Smooth muscle cell (in vitro differentiated cells): ENCODE measurements at regions not wholly inside any gene's neighbourhood (a gene's known extent, or its start where the extent isn't known, plus 50 kb on each side); places are given as distances from the start of the nearest gene placed in this dataset.

ENCODE experiments used
- DNase-seq: peaks from one replicate; lab custom pipeline; 2025; ENCODE audit not compliant: unreplicated experiment; lab: John Stamatoyannopoulos, UW
- H2AFZ ChIP-seq: fragments of 200-600 bp; sonication (generic); 2 replicates; pipeline ENCODE4 v1.6.0; 2016; ENCODE audit warnings: antibody characterized with exemption, low read depth, mild to moderate bottlenecking
- H3F3A ChIP-seq: fragments of 200-600 bp; sonication (generic); 2 replicates; pipeline ENCODE4 v1.6.0; 2017; ENCODE audit warnings: antibody characterized with exemption, low read depth
- H3K27ac ChIP-seq: fragments of 200-600 bp; sonication (generic); 2 replicates; pipeline ENCODE4 v1.5.1; 2016; ENCODE audit warnings: low read depth, mild to moderate bottlenecking
- H3K27me3 ChIP-seq: fragments of 200-600 bp; sonication (generic); 2 replicates; pipeline ENCODE4 v1.6.1; 2016; ENCODE audit warnings: low read depth, mild to moderate bottlenecking
- H3K36me3 ChIP-seq: fragments of 200-600 bp; sonication (generic); 2 replicates; pipeline ENCODE4 v1.5.1; 2016; ENCODE audit warnings: low read depth
- H3K4me1 ChIP-seq: fragments of 200-600 bp; sonication (generic); 2 replicates; pipeline ENCODE4 v1.5.1; 2016; ENCODE audit warnings: low read depth
- H3K4me2 ChIP-seq: fragments of 200-600 bp; sonication (generic); 2 replicates; pipeline ENCODE4 v1.6.0; 2016; ENCODE audit warnings: mild to moderate bottlenecking
- H3K4me3 ChIP-seq: fragments of 200-600 bp; sonication (generic); 2 replicates; pipeline ENCODE4 v1.5.1; 2016; ENCODE audit warnings: mild to moderate bottlenecking
- H3K79me2 ChIP-seq: fragments of 200-600 bp; sonication (generic); 2 replicates; pipeline ENCODE4 v1.6.0; 2016; ENCODE audit warnings: low read depth, mild to moderate bottlenecking
- H3K9ac ChIP-seq: fragments of 200-600 bp; sonication (generic); 2 replicates; pipeline ENCODE4 v1.6.0; 2016; ENCODE audit warnings: low read depth
- H3K9me3 ChIP-seq: fragments of 200-600 bp; sonication (generic); replicated peaks from 2 replicates; pipeline ENCODE4 v1.5.1; 2016; ENCODE audit warnings: low read depth
- H4K20me1 ChIP-seq: fragments of 200-600 bp; sonication (generic); 2 replicates; pipeline ENCODE4 v1.6.0; 2016; ENCODE audit warnings: low read depth
- CTCF ChIP-seq: fragments of 200-600 bp; sonication (generic); IDR thresholded peaks from 2 replicates; pipeline ENCODE4 v1.5.1; 2017; ENCODE audit warnings: borderline replicate concordance, mild to moderate bottlenecking, antibody characterized with exemption; ENCODE audit not compliant: insufficient read depth, poor library complexity, severe bottlenecking
- whole genome bisulfite sequencing: methylation state at CpG from one replicate; pipeline ENCODE4 v1.1.7; 2016; ENCODE audit warnings: low lambda C conversion rate; 5-methylcytosine and 5-hydroxymethylcytosine counted together

GRCh38 chr12:92471551-92471950 lies 231.2 kb upstream of the PLEKHG7 start:
- Histone ChIP-seq H3F3A (no peaks in the 10 kb centered on the region), H3K9ac (no peak overlapping the region), H3K9me3 (no peaks in the 10 kb centered on the region), H2AFZ (no peak overlapping the region), H3K36me3 (no peaks in the 10 kb centered on the region), H4K20me1 (no peaks in the 10 kb centered on the region), H3K79me2 (no peaks in the 10 kb centered on the region), H3K4me2 (no peak overlapping the region), H3K4me1 (peaks cover 8% of the 10 kb centered on the region), H3K4me3 (no peak overlapping the region), H3K27ac (no peak overlapping the region), H3K27me3 (no peaks in the 10 kb centered on the region)
- TF ChIP-seq CTCF, result no peak
- no peak for DNase-seq
- 100% methylated on average over 1 of the region's 1 CpG for WGBS

- no peaks in the 10 kb centered on the region for H3K79me2 ChIP-seq
- H3K4me1 ChIP-seq, result peaks cover 14% of the 10 kb centered on the region
- WGBS, result 72% methylated on average over 4 of the region's 4 CpGs
- H3K27me3 ChIP-seq, result no peaks in the 10 kb centered on the region
- no peaks in the 10 kb centered on the region for H3K36me3 ChIP-seq
- no peak for DNase-seq
- H3K4me3 ChIP-seq, result no peak overlapping the region
- H3K9me3 ChIP-seq, result no peaks in the 10 kb centered on the region
- TF ChIP-seq CTCF, result no peak
- no peak overlapping the region for H3K4me2 ChIP-seq
- H3F3A ChIP-seq, result no peaks in the 10 kb centered on the region
- no peak overlapping the region for H3K9ac ChIP-seq
- no peaks in the 10 kb centered on the region for H4K20me1 ChIP-seq
- H2AFZ ChIP-seq, result no peak overlapping the region
- no peak overlapping the region for H3K27ac ChIP-seq
These were observed 232.2 kb upstream of the PLEKHG7 start for GRCh38 chr12:92470608-92471021.

- no peak overlapping the region for H3K4me2 ChIP-seq
- no peaks in the 10 kb centered on the region for H3K27me3 ChIP-seq
- WGBS, result 79% methylated on average over 6 of the region's 6 CpGs
- no peak overlapping the region for H3K9ac ChIP-seq
- no peak for TF ChIP-seq CTCF
- H3K9me3 ChIP-seq, result no peaks in the 10 kb centered on the region
- H4K20me1 ChIP-seq, result no peaks in the 10 kb centered on the region
- H3K4me3 ChIP-seq, result no peak overlapping the region
- H3K27ac ChIP-seq, result no peak overlapping the region
- no peaks in the 10 kb centered on the region for H3F3A ChIP-seq
- no peak for DNase-seq
- H3K36me3 ChIP-seq, result no peaks in the 10 kb centered on the region
- no peaks in the 10 kb centered on the region for H3K79me2 ChIP-seq
- H2AFZ ChIP-seq, result no peak overlapping the region
- peaks cover 22% of the 10 kb centered on the region for H3K4me1 ChIP-seq
These were observed 233.0 kb upstream of the PLEKHG7 start for GRCh38 chr12:92469837-92470236.

GRCh38 chr12:92468358-92469020 lies 234.3 kb upstream of the PLEKHG7 start:
- WGBS, result 96% methylated on average over 8 of the region's 8 CpGs
- H2AFZ ChIP-seq, result no peak overlapping the region
- no peak overlapping the region for H3K27ac ChIP-seq
- no peak for TF ChIP-seq CTCF
- no peak overlapping the region for H3K9ac ChIP-seq
- no peaks in the 10 kb centered on the region for H4K20me1 ChIP-seq
- H3K27me3 ChIP-seq, result no peaks in the 10 kb centered on the region
- H3K4me1 ChIP-seq, result peaks cover 27% of the 10 kb centered on the region
- no peaks in the 10 kb centered on the region for H3K79me2 ChIP-seq
- no peak overlapping the region for H3K4me3 ChIP-seq
- no peaks in the 10 kb centered on the region for H3F3A ChIP-seq
- no peaks in the 10 kb centered on the region for H3K9me3 ChIP-seq
- DNase-seq, result no peak
- no peaks in the 10 kb centered on the region for H3K36me3 ChIP-seq
- H3K4me2 ChIP-seq, result no peak overlapping the region
